Stimulated activated CD4-positive, alpha-beta T cell treated with anti-CD3 and anti-CD28 coated beads, Interleukin-4, amount 100 ng/mL, for 24 hours (primary cell): ENCODE measurements at regions not wholly inside any gene's neighbourhood (a gene's known extent, or its start where the extent isn't known, plus 50 kb on each side); places are given as distances from the start of the nearest gene placed in this dataset.
"Not testable (repeated sequence)": the region's sequence is repeated elsewhere in the genome, so short reads cannot be mapped to it uniquely, and the experiment has no call there.

Experiments used
- DNase-seq: peaks from one replicate; pipeline ENCODE4 v3.0.0-alpha.2; 2020

DNA sequence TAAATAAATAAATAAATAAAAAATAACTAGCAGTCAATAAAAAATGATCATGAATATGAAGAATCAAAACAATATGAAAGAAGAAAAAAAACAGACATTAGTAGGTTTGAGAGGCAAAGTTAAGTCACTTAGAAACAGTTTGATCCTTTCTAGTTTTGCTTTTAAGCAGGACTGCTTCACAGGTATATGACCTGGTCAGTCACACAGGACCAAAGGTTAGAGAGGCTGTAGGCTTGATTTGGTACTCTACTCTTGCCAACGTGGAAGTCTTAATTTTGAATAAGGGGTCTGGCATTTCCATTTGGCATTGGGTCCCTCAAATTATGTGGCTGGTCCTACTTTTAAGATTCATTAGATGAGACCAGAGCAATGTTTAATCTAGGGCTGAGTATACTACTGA is 441.7 kb upstream of the NECTIN3 start:
- DNase-seq: no peak

DNA sequence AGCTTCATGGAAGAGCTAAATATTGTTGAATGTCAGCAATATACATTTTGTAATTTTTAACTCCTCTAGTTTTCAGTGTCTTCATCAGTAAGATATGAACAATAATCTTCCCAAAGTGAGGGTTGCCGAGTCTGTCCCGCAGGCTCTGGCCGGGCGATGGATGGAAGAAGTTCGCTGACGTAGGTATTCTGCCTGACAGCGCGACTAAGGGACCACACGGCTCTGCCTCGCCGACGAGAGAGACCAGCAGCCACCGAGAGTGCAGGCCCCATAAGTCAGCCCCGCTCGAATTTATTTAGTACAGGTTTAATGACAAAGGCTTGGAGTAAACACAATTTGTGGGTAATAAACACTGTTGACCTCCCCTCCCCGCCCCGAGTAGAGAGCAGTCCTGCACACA is 427.4 kb upstream of the NECTIN3 start:
- DNase-seq: no peak

DNA sequence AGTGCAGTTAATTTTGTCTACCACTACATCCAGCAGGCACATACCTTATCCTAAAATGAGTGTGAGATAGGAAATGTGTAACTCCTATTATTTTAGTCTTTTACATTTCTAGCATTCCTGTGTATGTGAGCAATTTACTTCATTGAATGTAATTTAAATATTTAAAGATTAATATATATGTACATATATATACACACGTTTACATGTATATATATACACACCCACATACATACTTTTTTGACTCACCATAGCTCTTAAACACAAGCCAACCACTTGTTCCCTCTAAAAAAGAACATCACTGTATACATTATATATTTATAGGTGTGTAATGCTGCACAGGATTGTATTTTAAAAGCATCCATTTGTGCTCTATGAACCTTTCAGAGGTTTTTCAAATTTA is 425.6 kb upstream of the NECTIN3 start:
- no peak for DNase-seq

DNA sequence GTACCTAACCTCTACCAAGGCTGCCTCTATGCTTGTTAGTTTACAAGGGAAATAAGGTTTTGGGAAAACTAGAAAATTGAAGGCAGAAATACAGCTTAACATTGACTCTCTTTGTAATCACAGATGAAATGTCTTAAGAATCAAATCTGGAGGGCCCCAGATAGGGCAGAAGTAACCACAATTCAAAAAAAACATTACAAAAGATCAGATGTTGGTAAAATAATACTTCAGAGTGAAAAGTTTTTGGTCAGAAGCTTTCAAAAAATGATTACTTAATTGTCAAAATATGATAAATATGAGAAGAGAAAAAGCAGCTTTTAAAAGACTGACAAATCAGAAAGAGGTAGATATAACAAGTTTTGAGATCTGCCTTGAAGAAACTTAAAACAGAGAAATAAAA is 425.1 kb upstream of the NECTIN3 start:
- no peak for DNase-seq

DNA sequence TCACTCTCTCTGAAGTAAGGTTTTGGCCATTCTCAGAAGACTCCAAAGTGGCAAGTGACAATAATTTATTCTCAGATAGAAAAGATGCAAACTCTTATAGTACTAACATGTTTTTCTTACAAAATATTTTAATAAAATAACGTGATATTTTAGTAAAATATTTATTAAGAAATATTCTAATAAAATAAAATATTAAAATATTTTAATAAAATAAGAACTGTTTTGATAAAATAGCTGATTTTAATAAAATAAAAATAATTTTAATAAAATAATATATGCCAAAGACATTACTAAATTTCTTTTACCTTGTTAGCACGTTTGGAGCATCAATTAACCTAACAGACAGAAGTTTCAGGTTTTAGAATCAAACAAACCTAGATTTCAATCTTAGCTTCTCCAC is 424.0 kb upstream of the NECTIN3 start:
- DNase-seq: no peak

DNA sequence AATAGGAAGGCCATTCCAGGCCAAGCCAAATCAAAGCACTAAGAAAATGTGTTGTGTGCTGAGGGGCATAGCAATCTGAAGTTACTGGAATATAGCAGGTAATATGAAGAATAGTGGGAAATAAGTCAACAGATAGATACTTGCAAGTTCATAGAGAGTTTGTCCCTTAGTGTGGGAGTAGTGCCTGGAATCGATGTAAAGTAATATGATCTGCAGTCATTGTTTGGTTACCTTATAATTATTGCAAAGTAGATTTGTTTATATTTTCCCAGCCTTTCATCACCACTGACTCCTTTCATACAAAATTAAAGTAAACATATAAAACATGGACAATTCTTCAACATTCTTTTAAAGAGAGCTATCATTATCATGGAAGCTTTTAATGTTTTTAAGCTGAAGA is 420.9 kb upstream of the NECTIN3 start:
- DNase-seq: no peak

DNA sequence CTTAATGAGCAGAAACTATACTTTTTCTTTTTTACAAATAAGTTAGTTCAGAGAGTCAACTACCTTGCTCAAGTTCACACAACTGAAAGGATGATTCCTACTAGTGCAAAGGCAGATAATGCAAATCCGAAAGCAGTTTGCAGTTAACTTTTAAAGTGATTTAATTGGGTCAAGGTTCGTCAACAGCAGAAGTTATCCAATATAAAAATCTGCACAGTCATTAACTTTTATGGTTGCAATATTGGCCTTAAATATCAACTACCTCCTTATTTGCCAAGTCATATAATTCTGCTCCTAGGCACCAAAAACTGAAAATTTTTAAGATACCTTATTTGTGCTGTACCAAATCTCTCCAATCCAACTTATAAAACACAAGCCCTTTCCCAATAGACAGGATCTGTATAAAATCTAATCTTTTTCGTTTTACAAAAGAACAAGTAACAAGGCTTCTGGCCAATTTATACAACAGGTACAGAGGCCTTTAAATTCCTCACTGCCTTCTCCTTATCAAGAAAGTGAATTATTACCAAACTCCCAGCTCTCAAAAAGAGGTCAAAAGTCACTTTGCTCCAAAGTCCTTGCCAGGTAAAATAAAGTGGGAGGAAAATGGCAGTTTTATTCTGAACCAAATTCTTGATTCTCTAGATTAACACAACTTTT is 416.6 kb upstream of the NECTIN3 start:
- DNase-seq: no peak

DNA sequence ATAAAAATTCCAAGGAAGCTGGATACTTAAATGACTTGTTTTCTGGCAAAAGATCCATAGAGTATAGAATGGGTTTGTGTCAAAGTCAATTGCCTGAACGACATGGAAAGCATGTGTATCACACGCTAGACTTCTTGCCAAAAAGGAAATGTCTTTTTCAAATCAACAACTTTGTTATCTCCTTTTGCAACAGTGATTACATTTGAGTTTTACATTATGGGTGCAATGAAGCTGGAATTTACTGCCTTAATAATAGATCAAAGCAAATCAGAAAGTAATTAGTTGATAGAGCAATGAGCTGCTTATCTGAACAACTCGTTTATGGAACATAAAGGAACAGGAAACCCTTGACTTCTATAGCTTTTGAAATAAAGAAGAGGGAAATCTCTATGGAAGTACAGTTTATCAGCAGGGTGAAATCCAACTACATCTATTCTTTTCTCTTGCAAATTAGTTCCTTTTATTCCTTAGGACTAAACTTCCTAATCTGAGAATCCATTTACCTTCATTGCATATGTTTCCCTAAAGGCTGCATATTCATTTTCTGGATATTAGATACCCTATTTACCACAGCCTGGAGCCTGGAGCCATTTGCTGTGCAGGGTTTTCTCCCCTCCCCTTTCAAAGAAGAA is 415.1 kb upstream of the NECTIN3 start:
- no peak for DNase-seq

DNA sequence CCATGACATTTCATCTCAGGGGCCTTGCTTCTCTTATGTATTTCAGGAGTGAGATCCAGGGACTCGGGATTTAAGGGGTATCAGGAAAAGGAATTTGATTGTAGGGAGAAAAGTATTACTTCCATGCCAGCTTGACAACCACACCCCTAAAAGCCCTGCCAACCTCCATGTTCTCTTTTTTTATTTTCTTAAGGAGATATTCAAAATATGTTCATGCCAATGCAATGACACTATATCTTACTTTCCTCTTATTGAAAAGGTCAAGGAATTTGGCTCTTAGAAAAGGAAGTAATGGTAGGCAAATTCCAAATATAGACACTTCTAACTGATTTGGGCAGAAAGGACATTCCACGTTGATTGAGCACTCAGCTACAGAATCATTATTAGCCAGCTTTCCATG is 407.5 kb upstream of the NECTIN3 start:
- no peak for DNase-seq

DNA sequence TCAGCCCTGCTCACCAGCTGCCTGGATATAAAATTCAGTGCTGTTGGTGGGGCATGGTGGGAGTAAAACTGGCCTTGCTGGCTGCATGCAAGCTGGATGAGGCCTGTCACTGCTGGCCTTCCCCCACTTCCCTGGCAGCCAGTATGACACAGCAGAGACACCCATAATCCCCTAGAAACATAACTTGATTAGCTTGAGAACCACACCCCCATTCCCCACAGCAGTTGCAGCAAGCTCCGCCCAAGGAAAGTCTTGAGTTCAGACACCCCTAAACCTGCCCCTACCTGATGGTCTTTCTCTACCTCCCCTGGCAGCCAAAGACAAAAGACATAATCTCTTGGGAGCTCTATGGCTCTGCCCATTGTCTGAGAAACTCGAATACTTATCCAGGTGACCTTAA is 405.1 kb upstream of the NECTIN3 start:
- no peak for DNase-seq

DNA sequence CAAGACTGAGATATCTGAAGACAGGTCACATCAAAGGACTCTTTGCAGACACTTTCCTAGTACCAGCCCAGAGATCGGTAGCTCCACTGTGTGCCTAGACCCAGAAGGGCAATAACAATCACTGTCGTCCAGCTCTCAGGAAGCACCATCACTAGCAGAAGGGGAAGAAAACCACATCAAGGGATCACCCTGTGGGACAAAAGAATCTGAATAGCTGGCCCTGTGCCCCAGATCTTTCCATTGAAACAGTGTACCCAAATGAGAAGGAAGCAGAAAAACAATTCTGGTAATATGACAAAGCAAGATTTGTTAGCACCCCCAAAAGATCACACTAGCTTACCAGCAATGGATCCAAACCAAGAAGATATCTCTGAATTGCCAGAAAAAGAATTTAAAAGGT is 404.4 kb upstream of the NECTIN3 start:
- no peak for DNase-seq

DNA sequence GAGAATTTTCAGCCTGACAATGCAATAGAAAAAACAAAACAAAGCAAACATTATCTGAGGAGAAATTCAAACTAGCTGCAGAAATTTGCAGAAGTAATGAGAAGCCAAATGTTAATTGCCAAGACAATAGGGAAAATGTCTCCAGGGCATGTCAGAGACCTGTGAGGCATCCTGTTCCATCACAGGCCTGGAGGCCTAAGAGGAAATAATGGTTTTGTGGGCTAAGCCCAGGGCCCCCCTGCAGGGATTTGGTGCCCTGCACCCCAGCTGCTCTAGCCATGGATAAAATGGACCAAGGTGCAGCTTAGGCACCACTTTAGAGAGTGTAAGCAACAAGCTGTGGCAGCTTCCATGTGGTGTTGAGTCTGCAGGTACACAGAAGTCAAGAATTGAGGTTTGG is 401.2 kb upstream of the NECTIN3 start:
- DNase-seq: no peak

DNA sequence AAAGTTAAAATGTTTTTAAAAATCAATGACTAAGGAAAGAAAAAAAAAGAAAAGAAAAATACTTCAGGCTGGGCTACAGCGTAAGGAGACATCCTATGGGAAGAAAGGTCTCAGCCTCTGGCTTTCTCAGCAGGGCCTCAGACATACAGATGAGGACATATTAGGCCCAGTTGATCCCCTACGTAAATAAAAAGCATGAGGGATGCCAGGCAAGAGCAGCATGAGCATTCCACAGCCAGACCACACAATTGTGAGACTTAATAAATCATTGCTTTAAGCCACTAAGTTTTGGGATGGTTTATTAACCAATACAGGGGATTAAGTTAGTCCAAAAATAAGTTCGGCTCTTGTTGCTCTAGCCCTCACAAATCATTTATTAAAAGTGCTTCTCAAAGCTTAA is 394.1 kb upstream of the NECTIN3 start:
- no peak for DNase-seq

DNA sequence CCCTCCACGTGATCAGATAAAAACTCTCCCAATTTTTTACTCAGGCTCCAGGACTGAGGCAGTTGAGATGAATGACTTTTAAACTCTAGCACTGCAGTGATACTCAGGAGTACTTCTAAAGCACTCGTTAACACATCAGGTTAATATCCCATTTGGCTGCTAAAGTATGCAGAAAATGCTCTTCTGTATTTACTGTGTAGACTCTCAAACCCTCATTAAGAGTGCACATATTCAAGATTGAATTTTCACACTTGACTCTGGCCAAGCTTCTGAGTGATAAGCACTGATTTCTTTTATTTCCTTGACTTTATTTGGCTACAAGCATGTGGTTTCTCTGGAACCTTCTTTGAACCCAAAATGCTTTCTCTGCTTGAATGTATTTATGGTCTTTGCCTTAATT is 392.3 kb upstream of the NECTIN3 start:
- DNase-seq: no peak

DNA sequence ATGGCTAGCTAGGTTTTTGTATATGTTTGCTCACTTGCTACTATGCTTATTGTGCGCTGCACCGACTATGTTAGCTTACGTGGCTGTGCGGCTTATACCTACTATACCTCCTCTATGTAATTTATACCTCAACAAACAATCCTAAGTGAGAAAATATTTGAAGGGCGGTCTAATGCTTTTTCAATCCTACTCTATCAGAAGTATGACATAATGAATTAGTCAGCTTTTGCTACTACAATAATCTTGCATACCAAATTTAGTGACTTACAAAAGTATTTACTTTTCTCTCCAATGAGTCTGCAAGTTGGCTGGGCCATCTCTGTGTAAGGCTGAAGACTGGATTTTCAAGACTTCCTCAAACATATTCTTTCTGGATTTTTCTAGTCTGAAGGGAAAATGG is 391.2 kb upstream of the NECTIN3 start:
- DNase-seq: no peak

DNA sequence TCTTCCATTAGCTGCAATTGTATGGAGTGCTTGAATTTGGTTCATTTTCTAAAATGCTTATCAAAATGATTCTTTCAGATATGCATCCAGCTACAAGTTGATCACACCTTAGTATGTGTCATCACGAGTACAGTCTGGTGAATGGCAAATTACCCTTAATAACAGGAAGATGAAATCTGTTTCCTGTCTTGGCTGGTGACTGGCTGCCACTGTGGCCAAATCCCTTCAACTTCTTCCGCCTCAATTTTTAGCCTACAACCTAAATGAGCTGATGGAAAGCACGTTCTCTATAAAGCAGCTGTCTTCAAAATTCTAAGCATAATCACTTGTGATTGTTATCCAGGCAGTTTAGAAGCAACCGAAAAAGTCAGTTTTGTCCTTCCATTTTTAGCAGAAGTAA is 387.1 kb upstream of the NECTIN3 start:
- DNase-seq: no peak

DNA sequence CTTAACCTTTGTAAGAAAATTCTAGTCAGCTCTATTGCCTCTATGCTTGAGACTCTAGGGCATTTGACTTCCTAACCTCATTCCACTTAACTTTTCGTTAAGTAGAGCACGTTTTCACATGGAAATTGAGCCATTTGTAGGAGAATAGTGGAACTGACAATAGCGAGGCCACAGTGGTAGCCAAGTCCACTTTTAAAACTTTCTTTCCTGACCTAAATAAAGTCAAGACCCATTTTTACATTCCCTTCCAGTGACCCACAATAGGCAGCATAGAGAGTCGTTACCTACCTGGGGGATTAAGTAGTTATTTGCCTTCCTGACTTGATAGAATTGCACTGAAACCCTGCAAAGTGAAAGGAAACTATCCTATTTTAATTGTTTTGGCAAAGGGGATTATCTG is 386.0 kb upstream of the NECTIN3 start:
- no peak for DNase-seq

DNA sequence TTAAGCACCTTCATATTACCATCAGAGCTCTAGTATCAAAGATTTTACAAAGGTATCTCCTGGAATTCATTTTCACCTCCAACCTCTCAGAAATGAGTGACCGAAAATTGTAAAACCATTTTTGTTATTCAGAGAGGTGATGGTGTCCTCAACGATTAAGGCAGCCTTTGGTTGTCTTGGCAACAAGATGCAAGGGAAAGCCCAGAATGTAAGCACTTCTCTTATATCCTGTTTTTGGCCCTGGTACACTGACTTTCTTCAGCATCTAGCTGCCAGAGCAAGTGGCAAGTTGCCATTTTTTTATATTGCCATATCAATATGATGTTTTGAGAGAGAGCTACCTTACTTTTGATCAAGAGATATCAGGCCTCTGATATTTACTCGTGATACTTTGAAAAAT is 384.9 kb upstream of the NECTIN3 start:
- no peak for DNase-seq

DNA sequence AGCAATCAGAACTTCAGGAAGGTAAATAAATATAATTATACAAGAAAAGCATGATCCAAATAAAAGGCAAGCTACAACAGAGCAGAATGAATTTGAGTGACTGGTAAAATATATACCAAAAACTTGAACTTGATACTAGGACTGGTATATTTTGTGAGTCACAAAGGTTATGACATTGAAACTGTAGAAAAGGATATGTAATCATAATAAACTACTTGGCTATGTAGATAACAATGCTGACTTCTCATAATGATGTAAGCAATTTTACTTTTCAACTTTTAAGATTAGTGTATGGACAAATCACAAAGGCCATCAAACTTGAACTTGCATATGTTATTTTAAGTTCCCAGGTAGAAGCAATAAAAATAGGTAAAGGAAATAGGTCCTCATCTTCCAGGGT is 384.5 kb upstream of the NECTIN3 start:
- no peak for DNase-seq

DNA sequence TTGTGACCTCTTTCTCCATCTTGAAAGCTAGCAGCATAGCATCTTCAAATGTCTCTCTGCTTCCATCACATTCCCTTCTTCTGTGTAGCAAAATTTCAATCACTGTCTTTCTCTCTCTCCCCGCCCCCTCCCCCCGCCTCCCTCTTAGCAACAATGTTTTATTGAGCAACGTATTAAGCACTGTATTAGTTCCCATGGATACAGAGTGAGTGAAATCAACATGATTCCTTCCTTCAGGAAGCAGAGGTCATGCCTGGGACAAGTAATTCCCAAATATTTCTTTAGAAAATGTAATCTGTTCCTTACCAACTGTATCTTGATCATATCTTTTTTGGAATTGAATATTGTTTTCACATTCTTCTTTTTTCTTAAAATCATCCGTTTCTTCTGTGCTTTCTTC is 373.7 kb upstream of the NECTIN3 start:
- DNase-seq: no peak

DNA sequence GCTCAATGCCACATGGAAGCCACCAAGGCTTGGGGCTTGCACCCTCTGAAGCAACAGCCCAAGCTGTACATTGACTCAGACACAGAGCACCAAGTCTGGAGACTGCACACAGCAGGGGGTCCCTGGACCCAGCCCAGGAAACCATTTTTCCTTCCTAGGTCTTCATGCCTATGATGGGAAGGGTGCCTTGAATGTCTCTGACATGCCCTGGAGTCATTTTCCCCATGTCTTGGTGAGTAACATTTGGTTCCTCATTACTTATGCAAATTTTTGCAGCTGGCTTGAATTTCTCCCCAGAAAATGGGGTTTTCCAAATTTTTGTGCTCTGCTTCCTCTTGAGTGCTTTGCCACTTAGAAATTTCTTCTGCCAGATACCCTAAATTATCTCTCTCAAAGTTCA is 367.3 kb upstream of the NECTIN3 start:
- DNase-seq: not testable (repeated sequence)

DNA sequence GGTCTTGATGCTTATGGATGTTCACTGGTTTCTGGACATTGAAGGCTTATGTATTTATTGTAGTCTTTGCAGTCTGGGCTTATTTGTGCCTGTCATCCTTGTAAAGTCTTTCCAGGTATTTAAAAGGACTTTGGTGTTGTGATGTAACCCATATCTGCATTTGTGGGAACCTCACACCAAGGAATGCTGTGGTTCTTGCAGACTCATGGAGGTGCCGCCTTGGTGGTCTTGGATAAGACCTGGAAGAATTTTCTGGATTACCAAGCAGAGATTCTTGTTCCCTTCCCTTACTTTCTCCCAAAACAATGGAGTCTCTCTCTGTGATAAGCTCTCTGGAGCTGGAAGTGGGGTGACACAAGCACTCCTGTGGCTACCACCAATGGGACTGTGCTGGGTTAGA is 363.5 kb upstream of the NECTIN3 start:
- DNase-seq: no peak

DNA sequence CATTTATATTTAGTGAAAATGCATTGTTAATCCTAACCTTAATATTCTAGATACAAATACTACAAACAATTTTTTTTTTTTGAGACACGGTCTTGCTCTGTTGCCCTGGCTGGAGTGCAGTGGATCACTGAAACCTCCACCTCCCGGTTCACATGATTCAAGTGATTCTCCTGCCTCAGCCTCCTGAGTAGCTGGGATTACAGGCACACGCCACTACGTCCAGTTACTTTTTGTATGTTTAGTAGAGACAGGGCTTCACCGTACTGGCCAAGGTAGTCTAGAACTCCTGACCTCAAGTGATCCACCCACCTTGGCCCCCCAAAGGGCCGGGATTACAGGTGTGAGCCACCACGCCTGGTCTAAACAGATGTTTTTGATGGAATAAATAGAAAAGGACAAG is 361.5 kb upstream of the NECTIN3 start:
- DNase-seq: no peak

DNA sequence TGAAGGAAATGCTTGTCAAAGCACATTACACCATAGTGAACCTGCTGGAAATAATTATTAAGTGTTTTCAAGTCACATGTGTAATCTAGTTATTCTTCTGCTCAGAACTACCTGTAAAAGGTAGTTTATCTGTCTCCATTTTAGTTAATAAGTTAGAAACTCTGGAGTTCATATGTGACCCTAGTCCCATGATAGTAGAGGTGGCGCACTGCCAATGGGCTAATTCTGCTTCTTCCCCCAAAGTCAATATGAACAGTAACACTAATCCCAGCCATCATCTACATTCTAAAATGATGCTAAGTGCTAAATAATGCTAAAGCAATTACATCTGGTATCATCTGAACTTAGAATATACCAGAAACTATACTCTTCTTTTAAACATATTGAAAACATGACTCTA is 361.0 kb upstream of the NECTIN3 start:
- DNase-seq: no peak

DNA sequence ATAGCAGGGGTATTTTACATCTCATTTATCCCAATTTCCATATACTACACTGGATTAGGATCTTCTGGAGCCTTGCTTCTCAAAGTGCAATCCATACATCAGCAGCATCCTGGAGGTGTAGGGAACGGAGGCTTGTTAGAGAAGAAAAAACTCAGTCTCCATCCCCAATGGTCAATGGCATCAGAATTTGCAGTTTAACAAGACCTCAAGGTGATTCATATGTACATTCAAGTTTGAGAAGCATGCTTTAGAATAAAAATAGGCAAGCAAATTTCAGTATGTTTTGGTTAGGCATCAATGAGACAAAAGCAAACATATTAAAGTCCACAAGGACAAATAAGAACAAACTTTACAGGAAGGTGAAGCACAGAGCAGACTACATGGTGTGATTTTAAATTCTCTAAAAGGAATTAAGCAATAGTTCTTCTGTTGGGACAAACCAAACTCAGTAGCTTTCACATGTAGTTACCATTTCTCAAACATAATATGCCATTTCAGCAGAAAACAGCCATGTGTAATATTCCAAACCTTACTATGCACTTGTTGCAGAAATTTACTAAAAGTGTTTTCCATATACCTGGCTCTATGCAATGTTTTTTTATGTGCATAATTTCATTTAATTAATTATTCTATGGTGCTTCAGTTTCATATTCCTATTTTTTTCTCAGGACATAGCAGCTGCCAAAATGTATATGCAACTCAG is 360.3 kb upstream of the NECTIN3 start:
- DNase-seq: no peak
